ENCODE measurements at regions not wholly inside any gene's neighbourhood (a gene's known extent, or its start where the extent isn't known, plus 50 kb on each side); places are given as distances from the start of the nearest gene placed in this dataset.

DNA sequence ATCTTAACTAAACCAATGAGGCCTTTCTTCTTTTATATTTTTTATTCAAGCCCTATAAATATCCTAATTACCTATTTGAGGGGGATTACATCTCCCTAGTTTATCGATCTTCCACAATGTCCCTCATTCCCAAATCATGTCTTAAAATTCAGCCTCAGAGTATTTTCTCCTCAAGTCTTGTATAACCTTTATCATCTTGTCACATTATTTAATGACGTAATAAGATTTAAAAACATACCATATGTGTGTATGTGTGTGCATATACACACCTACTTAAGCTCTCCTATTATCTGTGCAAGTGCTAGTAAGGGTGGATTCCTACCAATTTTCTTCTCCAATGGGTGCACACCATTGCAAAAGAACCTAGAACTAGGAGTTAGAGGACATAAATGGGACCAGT lies 421.1 kb downstream of the FIGN start:
- TF ChIP-seq, protein P1, sequence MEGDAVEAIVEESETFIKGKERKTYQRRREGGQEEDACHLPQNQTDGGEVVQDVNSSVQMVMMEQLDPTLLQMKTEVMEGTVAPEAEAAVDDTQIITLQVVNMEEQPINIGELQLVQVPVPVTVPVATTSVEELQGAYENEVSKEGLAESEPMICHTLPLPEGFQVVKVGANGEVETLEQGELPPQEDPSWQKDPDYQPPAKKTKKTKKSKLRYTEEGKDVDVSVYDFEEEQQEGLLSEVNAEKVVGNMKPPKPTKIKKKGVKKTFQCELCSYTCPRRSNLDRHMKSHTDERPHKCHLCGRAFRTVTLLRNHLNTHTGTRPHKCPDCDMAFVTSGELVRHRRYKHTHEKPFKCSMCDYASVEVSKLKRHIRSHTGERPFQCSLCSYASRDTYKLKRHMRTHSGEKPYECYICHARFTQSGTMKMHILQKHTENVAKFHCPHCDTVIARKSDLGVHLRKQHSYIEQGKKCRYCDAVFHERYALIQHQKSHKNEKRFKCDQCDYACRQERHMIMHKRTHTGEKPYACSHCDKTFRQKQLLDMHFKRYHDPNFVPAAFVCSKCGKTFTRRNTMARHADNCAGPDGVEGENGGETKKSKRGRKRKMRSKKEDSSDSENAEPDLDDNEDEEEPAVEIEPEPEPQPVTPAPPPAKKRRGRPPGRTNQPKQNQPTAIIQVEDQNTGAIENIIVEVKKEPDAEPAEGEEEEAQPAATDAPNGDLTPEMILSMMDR (conservative IDR thresholded peaks at IDR 0.05; ENCODE audit: low read depth, low read length), result no peak
- TF ChIP-seq EZH2 (IDR thresholded peaks at IDR 0.05; ENCODE audit: low read length, unreplicated experiment), result no peak

All from PC-3 (cell line).